Upper lobe of left lung (tissue), 6 donors: ENCODE measurements at regions not wholly inside any gene's neighbourhood (a gene's known extent, or its start where the extent isn't known, plus 50 kb on each side); places are given as distances from the start of the nearest gene placed in this dataset.
A peak's percentile ranks its signal among the peaks of the same experiment; 100 is the strongest.

Source experiments
- ATAC-seq, 2 donors: fragments of 200-7000 bp; cut with Tn5 transposase; one replicate each; pipeline ENCODE4 v1.9.1; 2022; ENCODE audit warnings: mild to moderate bottlenecking in 2 of 2, moderate library complexity in 2 of 2; ENCODE audit not compliant: low FRiP score in 2 of 2
- DNase-seq, 2 donors: peaks; one replicate each; pipeline ENCODE4 v3.0.0-alpha.2; 2019 to 2020
- H3K27ac ChIP-seq, 4 donors: fragments of 200-600 bp; sonication (generic); one replicate each; pipeline ENCODE4 v1.5.1; 2016 to 2019
- H3K27me3 ChIP-seq, 4 donors: fragments of 200-600 bp; sonication (generic); one replicate each; pipeline ENCODE4 v1.5.1; 2017 to 2019
- H3K36me3 ChIP-seq, 4 donors: fragments of 200-600 bp; sonication (generic); one replicate each; pipeline ENCODE4 v1.5.1; 2016 to 2019
- H3K4me1 ChIP-seq, 4 donors: fragments of 200-600 bp; sonication (generic); one replicate each; pipeline ENCODE4 v1.5.1; 2018 to 2019
- H3K4me3 ChIP-seq, 4 donors: fragments of 200-600 bp; sonication (generic); one replicate each; pipeline ENCODE4 v1.5.1; 2017 to 2019; ENCODE audit warnings: mild to moderate bottlenecking in 2 of 4, moderate library complexity in 1 of 4
- H3K9me3 ChIP-seq, 4 donors: fragments of 200-600 bp; sonication (generic); one replicate each; pipeline ENCODE4 v1.5.1; 2018 to 2019
- CTCF ChIP-seq, 6 experiments: fragments of 450-650 bp in 4 of 6; fragments of 200-600 bp in 2 of 6; sonication (generic) in 2 of 6; IDR thresholded peaks; one replicate each; pipeline ENCODE4 v1.5.1; 2016 to 2019; ENCODE audit warnings: antibody characterized with exemption in 6 of 6
- EP300 ChIP-seq, 4 donors: sonication (generic); formaldehyde crosslinking; IDR thresholded peaks; one replicate each; pipeline ENCODE4 v1.5.1; 2017; ENCODE audit warnings: antibody characterized with exemption in 4 of 4, control low read depth in 2 of 4
- POLR2A ChIP-seq, 4 donors: fragments of 450-650 bp; IDR thresholded peaks; one replicate each; pipeline ENCODE4 v1.5.1; 2016 to 2017; ENCODE audit warnings: antibody characterized with exemption in 4 of 4, mild to moderate bottlenecking in 2 of 4
- POLR2AphosphoS5 ChIP-seq, 2 donors: sonication (generic); formaldehyde crosslinking; IDR thresholded peaks; one replicate each; pipeline ENCODE4 v1.5.1; 2017; ENCODE audit warnings: antibody characterized with exemption in 2 of 2
- WGBS, 2 donors: methylation state at CpG; one replicate each; pipeline ENCODE4 v1.1.5; 2017 to 2018; 5-methylcytosine and 5-hydroxymethylcytosine counted together
- donor health status: DM: no; HTN: no; CAD: no; lungs with moderate emphysema.
- donor health status: DM: no; HTN: yes; CAD: no; lungs with severe emphysema.

- no peak overlapping the region for H3K27ac ChIP-seq
- DNase-seq (no peak), ATAC-seq (no peak)
- no peak for TF ChIP-seq EP300 (IDR thresholded peaks at IDR 0.05)
- peaks cover 0 to 5% (median 0%) of the 10 kb centered on the region in 4 donors for H3K4me1 ChIP-seq
- H3K4me3 ChIP-seq, result no peak overlapping the region
- 79% methylated on average over 6 of the region's 6 CpGs for whole genome bisulfite sequencing, 2 donors
- H3K9me3 ChIP-seq, result no peaks in the 10 kb centered on the region
- no peaks in the 10 kb centered on the region for H3K36me3 ChIP-seq
- no peaks in the 10 kb centered on the region for H3K27me3 ChIP-seq
Observed at GRCh38 chr15:62878070-62878469, 164.5 kb upstream of the TPM1 start.

GRCh38 chr15:62879770-62880169 is 162.8 kb upstream of the TPM1 start:
- H3K4me1 ChIP-seq, result peaks cover 0 to 5% (median 0%) of the 10 kb centered on the region in 4 donors
- no peak for DNase-seq
- no peak overlapping the region for H3K4me3 ChIP-seq

GRCh38 chr15:62880278-62880677 is 162.3 kb upstream of the TPM1 start:
- Histone ChIP-seq H3K36me3 (no peaks in the 10 kb centered on the region), H3K27me3 (no peaks in the 10 kb centered on the region), H3K4me1 (peaks cover 0 to 5% (median 0%) of the 10 kb centered on the region in 4 donors), H3K4me3 (no peak overlapping the region), H3K27ac (no peak overlapping the region), H3K9me3 (no peaks in the 10 kb centered on the region)
- TF ChIP-seq POLR2AphosphoS5 (IDR thresholded peaks at IDR 0.05), result no peak
- TF ChIP-seq POLR2A (IDR thresholded peaks at IDR 0.05), result no peak
- no peak for TF ChIP-seq EP300 (IDR thresholded peaks at IDR 0.05)
- no peak for TF ChIP-seq CTCF (IDR thresholded peaks at IDR 0.05)
- DNase-seq, result no peak
- ATAC-seq, result peak in 1 of 2 donors; percentile 67
- 29 to 41% methylated on average over 2 of the region's 2 CpGs for WGBS, 2 donors

More at GRCh38 chr15:62879770-62880169, 162.8 kb upstream of the TPM1 start:
- H3K27ac ChIP-seq, result no peak overlapping the region
- WGBS, 2 donors, result 39 to 44% methylated on average over 8 of the region's 8 CpGs
- TF ChIP-seq POLR2AphosphoS5 (IDR thresholded peaks at IDR 0.05), result no peak
- TF ChIP-seq CTCF (IDR thresholded peaks at IDR 0.05), result no peak
- no peak for TF ChIP-seq POLR2A (IDR thresholded peaks at IDR 0.05)
- no peak for TF ChIP-seq EP300 (IDR thresholded peaks at IDR 0.05)
- no peaks in the 10 kb centered on the region for H3K36me3 ChIP-seq
- H3K27me3 ChIP-seq, result no peaks in the 10 kb centered on the region
- no peak for ATAC-seq
- no peaks in the 10 kb centered on the region for H3K9me3 ChIP-seq

DNA sequence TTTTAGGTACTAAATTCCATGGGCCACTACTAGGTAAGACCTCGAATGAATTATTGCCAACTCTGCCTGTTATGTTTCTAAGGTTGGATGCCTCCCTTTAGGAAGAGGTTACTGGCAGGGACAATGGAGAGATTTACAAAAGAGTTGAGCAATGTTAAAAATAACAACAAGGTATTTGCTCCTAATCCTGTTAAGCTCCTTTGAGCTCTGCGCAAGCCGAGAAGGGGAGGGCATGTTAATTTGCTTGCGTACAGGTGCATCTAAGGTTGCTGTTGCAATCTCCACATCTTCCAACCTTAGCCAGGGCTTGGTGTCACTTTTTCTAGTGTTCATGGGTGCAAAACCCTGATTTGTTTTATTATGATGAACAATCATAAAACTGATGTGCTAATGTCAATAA is 161.5 kb upstream of the TPM1 start:
- TF ChIP-seq POLR2A (IDR thresholded peaks at IDR 0.05) (no peak), POLR2AphosphoS5 (IDR thresholded peaks at IDR 0.05) (no peak), EP300 (IDR thresholded peaks at IDR 0.05) (no peak)
- H3K4me1 ChIP-seq, result peaks cover 0 to 5% (median 0%) of the 10 kb centered on the region in 4 donors
- no peaks in the 10 kb centered on the region for H3K36me3 ChIP-seq
- H3K9me3 ChIP-seq, result no peaks in the 10 kb centered on the region
- 71 to 95% methylated on average over 4 of the region's 4 CpGs for WGBS, 2 donors
- DNase-seq (no peak), ATAC-seq (no peak)
- H3K27me3 ChIP-seq, result no peaks in the 10 kb centered on the region
- H3K27ac ChIP-seq, result no peak overlapping the region
- no peak overlapping the region for H3K4me3 ChIP-seq

GRCh38 chr15:62883938-62884479 is 158.5 kb upstream of the TPM1 start:
- no peak for TF ChIP-seq POLR2AphosphoS5 (IDR thresholded peaks at IDR 0.05)
- no peak for TF ChIP-seq POLR2A (IDR thresholded peaks at IDR 0.05)
- TF ChIP-seq CTCF (IDR thresholded peaks at IDR 0.05), result no peak
- TF ChIP-seq EP300 (IDR thresholded peaks at IDR 0.05), result no peak
- Histone ChIP-seq H3K9me3 (no peaks in the 10 kb centered on the region), H3K4me1 (peaks cover 0 to 11% (median 0%) of the 10 kb centered on the region in 4 donors), H3K4me3 (no peak overlapping the region), H3K27me3 (no peaks in the 10 kb centered on the region), H3K36me3 (no peaks in the 10 kb centered on the region), H3K27ac (no peak overlapping the region)
- WGBS, 2 donors, result 72 to 80% methylated on average over 5 to 7 of the region's 7 CpGs
- DNase-seq, result no peak
- no peak for ATAC-seq

DNA sequence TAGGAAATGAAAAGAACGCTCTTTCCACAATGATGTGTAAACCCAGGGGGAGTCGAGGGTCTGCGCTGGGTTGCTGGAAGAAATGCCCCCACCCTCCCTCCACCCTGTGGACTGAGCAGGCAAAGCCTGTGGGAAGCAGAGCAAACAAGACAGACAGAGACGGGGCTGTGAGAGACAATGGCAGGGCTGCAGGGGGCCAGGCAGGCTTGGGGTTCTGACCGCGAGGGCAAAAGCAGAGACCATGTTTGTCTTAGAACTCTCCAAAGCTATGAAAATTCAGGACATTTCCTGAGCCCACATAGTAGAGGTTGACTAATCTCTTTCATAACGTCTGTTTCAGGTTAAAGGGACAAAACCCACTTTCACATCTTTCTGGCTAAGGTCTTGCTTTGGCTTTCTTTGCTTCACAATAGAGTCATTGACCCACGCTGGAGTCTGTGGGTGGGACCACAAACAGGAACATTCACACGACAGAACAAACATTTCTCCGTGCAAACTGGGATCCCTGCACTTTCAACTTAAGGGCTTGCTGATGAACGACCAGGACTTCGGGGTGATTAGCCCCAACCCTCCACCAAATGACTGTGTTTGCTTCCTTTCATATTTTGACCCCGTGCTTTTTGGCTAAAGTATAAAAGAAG is 156.0 kb upstream of the TPM1 start:
- no peaks in the 10 kb centered on the region for H3K36me3 ChIP-seq
- peaks cover 0 to 5% (median 1%) of the 10 kb centered on the region in 4 donors for H3K4me1 ChIP-seq
- 43 to 48% methylated on average over 13 of the region's 13 CpGs for WGBS, 2 donors
- no peak overlapping the region for H3K4me3 ChIP-seq
- DNase-seq, result no peak
- H3K27ac ChIP-seq, result no peak overlapping the region
- TF ChIP-seq EP300 (IDR thresholded peaks at IDR 0.05) (no peak), POLR2AphosphoS5 (IDR thresholded peaks at IDR 0.05) (no peak), CTCF (IDR thresholded peaks at IDR 0.05) (no peak), POLR2A (IDR thresholded peaks at IDR 0.05) (no peak)
- no peaks in the 10 kb centered on the region for H3K9me3 ChIP-seq
- H3K27me3 ChIP-seq, result no peaks in the 10 kb centered on the region
- peak in 1 of 2 donors; percentile 33 for ATAC-seq
